Vagina (tissue), 2 donors: ENCODE measurements at regions not wholly inside any gene's neighbourhood (a gene's known extent, or its start where the extent isn't known, plus 50 kb on each side); places are given as distances from the start of the nearest gene placed in this dataset.

Experiments
- POLR2AphosphoS5 ChIP-seq, 2 donors: sonication (generic); formaldehyde crosslinking; IDR thresholded peaks; one replicate each; pipeline ENCODE4 v1.9.0; 2017; ENCODE audit warnings: antibody characterized with exemption in 2 of 2, mild to moderate bottlenecking in 2 of 2, low read depth in 1 of 2; ENCODE audit not compliant: insufficient read depth in 1 of 2
- TF ChIP-seq, protein P1 (sequence below), 3 experiments: fragments of 450-650 bp in 2 of 3; fragments of 200-600 bp in 1 of 3; sonication (generic) in 1 of 3; IDR thresholded peaks; one replicate each; pipeline ENCODE4 v1.5.1; 2017 to 2019; ENCODE audit warnings: antibody characterized with exemption in 3 of 3, mild to moderate bottlenecking in 2 of 3, moderate library complexity in 2 of 3

DNA sequence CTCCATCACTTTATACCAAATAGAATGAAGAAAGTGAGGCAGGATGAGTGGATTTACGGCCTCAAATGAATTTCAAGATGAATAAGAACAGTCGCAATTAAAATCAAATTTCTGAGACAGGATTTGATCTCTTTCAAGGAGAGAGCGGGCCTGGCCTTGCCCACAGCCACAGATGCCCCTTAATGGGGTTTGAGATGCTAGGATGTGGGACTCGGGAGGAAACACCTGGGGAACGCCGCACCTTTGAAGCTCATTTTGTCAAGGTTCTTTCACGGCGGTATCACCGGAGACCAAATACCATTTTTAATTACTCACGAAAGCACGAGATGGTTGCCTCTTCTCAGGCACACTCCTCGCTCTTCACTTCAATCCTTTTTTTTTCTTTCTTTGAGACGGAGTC, 178.1 kb upstream of the SDK2 start:
- TF ChIP-seq POLR2AphosphoS5 (IDR thresholded peaks at IDR 0.05; ENCODE audit: insufficient read depth in 1 of 2, low read depth in 1 of 2), result no peak
- TF ChIP-seq, protein P1, sequence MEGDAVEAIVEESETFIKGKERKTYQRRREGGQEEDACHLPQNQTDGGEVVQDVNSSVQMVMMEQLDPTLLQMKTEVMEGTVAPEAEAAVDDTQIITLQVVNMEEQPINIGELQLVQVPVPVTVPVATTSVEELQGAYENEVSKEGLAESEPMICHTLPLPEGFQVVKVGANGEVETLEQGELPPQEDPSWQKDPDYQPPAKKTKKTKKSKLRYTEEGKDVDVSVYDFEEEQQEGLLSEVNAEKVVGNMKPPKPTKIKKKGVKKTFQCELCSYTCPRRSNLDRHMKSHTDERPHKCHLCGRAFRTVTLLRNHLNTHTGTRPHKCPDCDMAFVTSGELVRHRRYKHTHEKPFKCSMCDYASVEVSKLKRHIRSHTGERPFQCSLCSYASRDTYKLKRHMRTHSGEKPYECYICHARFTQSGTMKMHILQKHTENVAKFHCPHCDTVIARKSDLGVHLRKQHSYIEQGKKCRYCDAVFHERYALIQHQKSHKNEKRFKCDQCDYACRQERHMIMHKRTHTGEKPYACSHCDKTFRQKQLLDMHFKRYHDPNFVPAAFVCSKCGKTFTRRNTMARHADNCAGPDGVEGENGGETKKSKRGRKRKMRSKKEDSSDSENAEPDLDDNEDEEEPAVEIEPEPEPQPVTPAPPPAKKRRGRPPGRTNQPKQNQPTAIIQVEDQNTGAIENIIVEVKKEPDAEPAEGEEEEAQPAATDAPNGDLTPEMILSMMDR (IDR thresholded peaks at IDR 0.05), result no peak
